SK-N-SH (cell line): ENCODE measurements at regions not wholly inside any gene's neighbourhood (a gene's known extent, or its start where the extent isn't known, plus 50 kb on each side); places are given as distances from the start of the nearest gene placed in this dataset.

Experiments
- CTCF ChIA-PET: fragments of 300-600, 350-600 bp; formaldehyde crosslinking; extraction: SDS; loops from one replicate; lab custom pipeline; 2021; lab: Yijun Ruan, JAX
- POLR2A ChIA-PET: fragments of 350-600 bp; sonication (Branson Sonifier 250); formaldehyde crosslinking; extraction: SDS; loops from one replicate; lab custom pipeline; 2020; ENCODE audit warnings: antibody characterized with exemption, inconsistent platforms; lab: Yijun Ruan, JAX
- DNase-seq: peaks from one replicate; pipeline ENCODE4 v3.0.0; 2012
- H2AFZ ChIP-seq: fragments of 200-600 bp; sonication (generic); 2 replicates; pipeline ENCODE4 v1.8.1; 2016; ENCODE audit warnings: antibody characterized with exemption, mild to moderate bottlenecking, low read depth
- H3F3A ChIP-seq: fragments of 200-600 bp; sonication (generic); replicated peaks from 2 replicates; pipeline ENCODE3; 2016; ENCODE audit warnings: antibody characterized with exemption, mild to moderate bottlenecking; ENCODE audit not compliant: insufficient read depth
- H3K27ac ChIP-seq, 2 experiments: fragments of 200-500 bp in 1 of 2; fragments of 200-600 bp in 1 of 2; sonication (Bioruptor generic) in 1 of 2; sonication (generic), shearing (Covaris generic) in 1 of 2; 2 replicates each; pipeline versions ENCODE4 v1.5.1 to v1.6.1; 2014 to 2016; ENCODE audit warnings: low read depth in 2 of 2, inconsistent platforms in 1 of 2, low read length in 1 of 2, mild to moderate bottlenecking in 1 of 2, mixed read lengths in 1 of 2
- H3K27me3 ChIP-seq: fragments of 200-600 bp; sonication (generic), shearing (Covaris generic); 2 replicates; pipeline ENCODE4 v1.6.1; 2016; ENCODE audit warnings: mixed run types; ENCODE audit not compliant: insufficient read depth
- H3K36me3 ChIP-seq, 2 experiments: fragments of 200-500 bp in 1 of 2; fragments of 200-600 bp in 1 of 2; sonication (Bioruptor generic) in 1 of 2; sonication (generic) in 1 of 2; replicated peaks in 1 of 2; 2 replicates each; pipeline versions ENCODE3 to v1.5.1; 2014 to 2016; ENCODE audit warnings: low read length in 1 of 2, mild to moderate bottlenecking in 1 of 2; ENCODE audit not compliant: insufficient read depth in 2 of 2, control insufficient read depth in 1 of 2
- H3K4me1 ChIP-seq, 2 experiments: fragments of 200-500 bp in 1 of 2; fragments of 200-600 bp in 1 of 2; sonication (Bioruptor generic) in 1 of 2; sonication (generic), shearing (Covaris generic) in 1 of 2; 2 replicates each; pipeline versions ENCODE4 v1.5.1 to v1.6.1; 2014 to 2016; ENCODE audit warnings: low read depth in 1 of 2, low read length in 1 of 2, mixed run types in 1 of 2; ENCODE audit not compliant: insufficient read depth in 2 of 2, control insufficient read depth in 1 of 2
- H3K4me2 ChIP-seq: fragments of 200-600 bp; sonication (generic), shearing (Covaris generic); 2 replicates; pipeline ENCODE4 v1.6.1; 2017; ENCODE audit warnings: mixed run types
- H3K4me3 ChIP-seq, 2 experiments: fragments of 200-500 bp in 1 of 2; fragments of 200-600 bp in 1 of 2; sonication (Bioruptor generic) in 1 of 2; sonication (generic), shearing (Covaris generic) in 1 of 2; 2 replicates each; pipeline versions ENCODE4 v1.5.1 to v1.8.1; 2014 to 2016; ENCODE audit warnings: low read depth in 2 of 2, inconsistent platforms in 1 of 2, low read length in 1 of 2, mild to moderate bottlenecking in 1 of 2, mixed read lengths in 1 of 2, moderate library complexity in 1 of 2
- H3K79me2 ChIP-seq: fragments of 200-600 bp; sonication (generic); 2 replicates; pipeline ENCODE4 v1.8.1; 2017; ENCODE audit warnings: mild to moderate bottlenecking; ENCODE audit not compliant: insufficient read depth
- H3K9ac ChIP-seq: fragments of 200-600 bp; sonication (generic); 2 replicates; pipeline ENCODE4 v1.6.1; 2017; ENCODE audit warnings: mixed run types
- H3K9me2 ChIP-seq: fragments of 200-600 bp; sonication (generic); 2 replicates; pipeline ENCODE4 v1.6.1; 2017; ENCODE audit warnings: mixed run types
- H3K9me3 ChIP-seq: fragments of 200-600 bp; sonication (generic); 2 replicates; pipeline ENCODE4 v1.6.1; 2017; ENCODE audit warnings: mixed run types, mild to moderate bottlenecking, moderate library complexity
- H4K20me1 ChIP-seq: fragments of 200-600 bp; sonication (generic); 2 replicates; pipeline ENCODE4 v1.6.1; 2017; ENCODE audit warnings: mild to moderate bottlenecking, mixed run types; ENCODE audit not compliant: insufficient read depth
- CHD2 ChIP-seq: fragments of 150-350 bp; IDR thresholded peaks from 2 replicates; pipeline ENCODE4 v1.6.1; 2018; ENCODE audit warnings: low read length; ENCODE audit not compliant: partially characterized antibody
- CTCF ChIP-seq: fragments of 200-600 bp; sonication (generic); IDR thresholded peaks from 2 replicates; pipeline ENCODE4 v1.6.1; 2017; ENCODE audit warnings: antibody characterized with exemption, mild to moderate bottlenecking, moderate library complexity
- EP300 ChIP-seq, 2 experiments: IDR thresholded peaks; 2 replicates each; pipeline versions ENCODE4 v1.4.0 to v1.6.1; 2012; ENCODE audit warnings: borderline replicate concordance in 1 of 2, low read depth in 1 of 2, low read length in 1 of 2
- FOXJ3 ChIP-seq: sonication (generic); formaldehyde crosslinking; IDR thresholded peaks from 2 replicates; pipeline ENCODE4 v1.5.1; 2020; ENCODE audit warnings: mild to moderate bottlenecking, missing genetic modification reagents
- IRF3 ChIP-seq: fragments of 150-350 bp; IDR thresholded peaks from 2 replicates; pipeline ENCODE4 v1.6.1; 2016; ENCODE audit warnings: mild to moderate bottlenecking, low read depth, low read length
- PBX3 ChIP-seq: IDR thresholded peaks from 2 replicates; pipeline ENCODE4; 2012
- SMC3 ChIP-seq: IDR thresholded peaks from 2 replicates; pipeline ENCODE4 v1.6.1; 2012; ENCODE audit warnings: low read depth, low read length, improper control_type of control experiment
- TAF1 ChIP-seq: IDR thresholded peaks from 2 replicates; pipeline ENCODE4 v1.6.1; 2012; ENCODE audit warnings: low read depth, mild to moderate bottlenecking, low read length, moderate library complexity, borderline replicate concordance
- TEAD4 ChIP-seq: IDR thresholded peaks from 2 replicates; pipeline ENCODE4 v1.4.0; 2012; ENCODE audit warnings: mild to moderate bottlenecking, borderline replicate concordance; ENCODE audit not compliant: insufficient read depth
- USF2 ChIP-seq: fragments of 150-350 bp; IDR thresholded peaks from 2 replicates; pipeline ENCODE4 v1.6.1; 2017; ENCODE audit warnings: antibody characterized with exemption, low read length, low read depth, borderline replicate concordance
- YY1 ChIP-seq: IDR thresholded peaks from 2 replicates; pipeline ENCODE4 v1.4.0; 2012; ENCODE audit warnings: low read depth, mild to moderate bottlenecking
- ZBTB33 ChIP-seq: IDR thresholded peaks from 2 replicates; pipeline ENCODE4 v1.4.0; 2012; ENCODE audit warnings: low read depth, borderline replicate concordance
- WGBS: methylation state at CpG from one replicate; pipeline ENCODE4 v1.1.6; 2017; ENCODE audit warnings: low lambda C conversion rate; 5-methylcytosine and 5-hydroxymethylcytosine counted together

GRCh38 chr5:173777674-173778073 lies 110.5 kb upstream of the CPEB4 start:
- no peak overlapping the region for H3K4me2 ChIP-seq
- CTCF ChIA-PET: interaction anchor here (0.8 to 0.9 kb wide), 2 partner anchors 10 to 207 kb away, joined by 3 read pairs; no protein-coding TSS in a partner anchor

GRCh38 chr5:173778152-173778782 lies 109.9 kb upstream of the CPEB4 start:
- Histone ChIP-seq H3K79me2 (no peaks in the 10 kb centered on the region), H3K4me2 (no peak overlapping the region), H3K9me3 (no peaks in the 10 kb centered on the region), H3K27me3 (no peaks in the 10 kb centered on the region), H4K20me1 (no peaks in the 10 kb centered on the region), H3K27ac (peak overlapping the region in 1 of 2 experiments; percentile 87; a peak in 1 of 4 replicates), H3F3A (no peaks in the 10 kb centered on the region), H3K4me3 (no peak overlapping the region), H3K4me1 (peaks cover 6 to 40% of the 10 kb centered on the region in 2 experiments; a peak in 3 of 4 replicates), H3K9ac (no peak overlapping the region), H3K9me2 (no peaks in the 10 kb centered on the region), H2AFZ (no peak overlapping the region), H3K36me3 (no peaks in the 10 kb centered on the region)
- DNase-seq: no peak
- CTCF ChIA-PET: interaction anchor here (0.8 to 0.9 kb wide), 2 partner anchors 9 to 206 kb away, joined by 3 read pairs; no protein-coding TSS in a partner anchor
- WGBS: 81% methylated on average over 6 of the region's 6 CpGs
- POLR2A ChIA-PET: interaction anchor here (0.6 to 1.1 kb wide), 2 partner anchors 25 to 185 kb away, joined by 3 read pairs; no protein-coding TSS in a partner anchor
- TF ChIP-seq TAF1 (no peak), FOXJ3 (CRISPR knock-in tag) (no peak), IRF3 (no peak), CTCF (no peak), TEAD4 (no peak), YY1 (no peak), PBX3 (no peak), USF2 (no peak)

More at GRCh38 chr5:173777674-173778073, 110.5 kb upstream of the CPEB4 start:
- Histone ChIP-seq H3K9me3 (no peaks in the 10 kb centered on the region), H3K27me3 (no peaks in the 10 kb centered on the region), H3K79me2 (no peaks in the 10 kb centered on the region), H2AFZ (no peak overlapping the region), H3K9me2 (no peaks in the 10 kb centered on the region), H3K4me1 (peaks cover 6 to 40% of the 10 kb centered on the region in 2 experiments; a peak in 3 of 4 replicates)
- DNase-seq: no peak
- WGBS: 78% methylated on average over 3 of the region's 3 CpGs
- POLR2A ChIA-PET: interaction anchor here (1.1 kb wide), 1 partner anchor 186 kb away, joined by 3 read pairs; no protein-coding TSS in a partner anchor
- no peak for TF ChIP-seq SMC3
- TF ChIP-seq EP300 (IDR thresholded peaks at IDR 0.05; ENCODE audit: borderline replicate concordance in 1 of 2, low read depth in 1 of 2, low read length in 1 of 2): no peak
- TF ChIP-seq FOXJ3 (CRISPR knock-in tag): no peak
- TF ChIP-seq YY1: no peak
- TF ChIP-seq IRF3: no peak
- no peak for TF ChIP-seq CHD2
- TF ChIP-seq TAF1: no peak
- TF ChIP-seq ZBTB33: no peak
- TF ChIP-seq, all 33 proteins: peak for 0
- no peak overlapping the region for H3K9ac ChIP-seq
- H4K20me1 ChIP-seq: no peaks in the 10 kb centered on the region
- no peaks in the 10 kb centered on the region for H3F3A ChIP-seq
- peak overlapping the region in 1 of 2 experiments; percentile 87; a peak in 2 of 4 replicates for H3K27ac ChIP-seq
- H3K36me3 ChIP-seq: no peaks in the 10 kb centered on the region
- no peak overlapping the region for H3K4me3 ChIP-seq
